ENCODE measurements at regions not wholly inside any gene's neighbourhood (a gene's known extent, or its start where the extent isn't known, plus 50 kb on each side); places are given as distances from the start of the nearest gene placed in this dataset.

DNA sequence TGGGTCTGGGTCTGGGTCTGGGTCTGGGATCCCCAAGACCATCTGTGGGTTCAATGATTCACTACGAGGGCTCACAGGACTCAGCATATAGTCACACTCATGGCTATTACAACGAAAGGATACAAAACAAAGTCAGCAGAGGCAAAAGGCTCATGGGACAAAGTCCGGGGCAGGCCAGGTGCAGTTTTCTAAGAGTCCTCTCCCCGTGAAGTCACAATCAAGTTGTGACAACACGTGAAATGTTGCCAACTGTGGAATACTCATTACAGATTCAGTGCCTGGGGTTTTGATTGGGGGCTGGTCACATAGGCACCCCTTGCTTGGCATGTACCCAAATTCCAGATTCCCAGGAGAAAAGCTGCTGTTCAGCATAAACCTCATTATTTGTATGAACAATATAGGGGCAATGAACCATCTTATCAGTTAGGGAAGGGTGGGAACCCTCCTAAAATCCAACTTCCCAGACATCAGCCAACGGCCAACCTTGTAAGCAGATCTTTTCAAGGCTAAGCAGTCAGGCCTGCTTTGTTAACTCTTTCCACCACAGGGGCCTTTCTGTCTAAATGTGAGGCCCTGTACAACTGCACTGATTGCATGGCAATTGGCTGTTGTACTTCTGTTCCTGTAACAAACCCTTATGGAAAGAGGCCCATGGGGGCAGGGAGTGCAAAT, 58.2 kb upstream of the DIPK2B start:
- TF ChIP-seq CTCF (conservative IDR thresholded peaks at IDR 0.05; ENCODE audit: low read depth), result no peak
- ChIA-PET POLR2A (ENCODE audit: low non-redundant PET) (no interaction called here), CTCF (interaction anchor here (0.7 kb wide), 1 partner anchor 1674 kb away, joined by 6 read pairs; no protein-coding TSS in a partner anchor)
- H3K27ac ChIP-seq, result no peak overlapping the region
- DNase-seq (ENCODE audit: low spot score), result no peak

Data from RWPE1 (cell line).